Astrocyte of the spinal cord (primary cell): ENCODE measurements at regions not wholly inside any gene's neighbourhood (a gene's known extent, or its start where the extent isn't known, plus 50 kb on each side); places are given as distances from the start of the nearest gene placed in this dataset.

Experiments
- DNase-seq: peaks from one replicate; pipeline ENCODE4 v3.0.0; 2011; ENCODE audit warnings: low read depth, low spot score
- H3K4me3 ChIP-seq: 2 replicates; pipeline ENCODE4 v1.5.1; 2011; ENCODE audit warnings: low read depth, mild to moderate bottlenecking, low read length, moderate library complexity
- CTCF ChIP-seq: IDR thresholded peaks from 2 replicates; pipeline ENCODE4 v1.5.1; 2012; ENCODE audit warnings: low read depth, mild to moderate bottlenecking, low read length, inconsistent platforms
- in situ Hi-C: cut with HindIII; loops from 2 replicates; pipeline ENCODE4 v1.10.0; 2017; ENCODE audit warnings: low sequenced_read_pairs

GRCh38 chr2:118627156-118627555, 220.3 kb downstream of the EN1 start:
- in situ Hi-C loops = no loop called here
- no peak overlapping the region for H3K4me3 ChIP-seq
- no peak for TF ChIP-seq CTCF
- no peak for DNase-seq

- no peak overlapping the region for H3K4me3 ChIP-seq
- in situ Hi-C loops = no loop called here
- no peak for DNase-seq
- no peak for TF ChIP-seq CTCF
Measured at GRCh38 chr2:118622913-118623312, 224.5 kb downstream of the EN1 start.

GRCh38 chr2:118622108-118622507, 225.3 kb downstream of the EN1 start:
- DNase-seq = no peak
- in situ Hi-C loops = no loop called here
- TF ChIP-seq CTCF = no peak
- H3K4me3 ChIP-seq = no peak overlapping the region

- DNase-seq = no peak
- in situ Hi-C loops = no loop called here
- H3K4me3 ChIP-seq = no peak overlapping the region
- TF ChIP-seq CTCF = no peak
Measured at GRCh38 chr2:118618279-118618678, 229.2 kb downstream of the EN1 start.

- no peak for DNase-seq
- no peak for TF ChIP-seq CTCF
Measured at GRCh38 chr2:118616432-118616831, 231.0 kb downstream of the EN1 start.

GRCh38 chr2:118614841-118615271, 232.6 kb downstream of the EN1 start:
- no peak for TF ChIP-seq CTCF
- DNase-seq = no peak
- no peak overlapping the region for H3K4me3 ChIP-seq
- in situ Hi-C loops = no loop called here

More at GRCh38 chr2:118616432-118616831, 231.0 kb downstream of the EN1 start:
- no peak overlapping the region for H3K4me3 ChIP-seq
- in situ Hi-C loops = no loop called here

GRCh38 chr2:118613737-118614136, 233.7 kb downstream of the EN1 start:
- in situ Hi-C loops = no loop called here
- TF ChIP-seq CTCF = no peak
- H3K4me3 ChIP-seq = no peak overlapping the region
- no peak for DNase-seq
